Tibial artery (tissue), 4 donors: ENCODE measurements at regions not wholly inside any gene's neighbourhood (a gene's known extent, or its start where the extent isn't known, plus 50 kb on each side); places are given as distances from the start of the nearest gene placed in this dataset.
A peak's percentile ranks its signal among the peaks of the same experiment; 100 is the strongest.

ENCODE experiments used
- DNase-seq, 2 donors: peaks; one replicate each; pipeline ENCODE4 v3.0.0-alpha.2; 2019
- H3K27ac ChIP-seq, 2 donors: fragments of 200-600 bp; sonication (generic) in 1 of 2; 1 replicate in 1 of 2; 2 replicates in 1 of 2; pipeline ENCODE4 v1.5.1; 2018 to 2019; ENCODE audit warnings: mild to moderate bottlenecking in 1 of 2
- H3K27me3 ChIP-seq, 2 donors: fragments of 200-600 bp; sonication (generic) in 1 of 2; one replicate each; pipeline versions ENCODE4 v1.5.1 to v1.6.0; 2016 to 2019
- H3K36me3 ChIP-seq, 3 donors: fragments of 200-600 bp; sonication (generic) in 2 of 3; one replicate each; pipeline ENCODE4 v1.5.1; 2016 to 2019; ENCODE audit warnings: mild to moderate bottlenecking in 2 of 3
- H3K4me1 ChIP-seq, 4 donors: fragments of 200-600 bp; sonication (generic) in 2 of 4; 1 replicate in 3 of 4; 2 replicates in 1 of 4; pipeline ENCODE4 v1.5.1; 2016 to 2019
- H3K4me3 ChIP-seq, 2 donors: fragments of 200-600 bp; sonication (generic) in 1 of 2; 1 replicate in 1 of 2; 2 replicates in 1 of 2; pipeline ENCODE4 v1.5.1; 2018 to 2019; ENCODE audit warnings: mild to moderate bottlenecking in 2 of 2
- H3K9me3 ChIP-seq, 3 donors: fragments of 200-600 bp; sonication (generic) in 1 of 3; one replicate each; pipeline ENCODE4 v1.5.1; 2016 to 2019
- intact Hi-C: fragments of 100-400 bp; cut with DNase I; formaldehyde crosslinking; loops from one replicate; pipeline ENCODE4 v1.15.0; 2023; ENCODE audit warnings: low total_unique reads
- TF ChIP-seq, protein P1 (sequence below), 2 experiments: fragments of 200-600 bp in 1 of 2; fragments of 450-650 bp in 1 of 2; IDR thresholded peaks; one replicate each; pipeline ENCODE4 v1.5.1; 2017 to 2019; ENCODE audit warnings: antibody characterized with exemption in 2 of 2, mild to moderate bottlenecking in 1 of 2, moderate library complexity in 1 of 2

DNA sequence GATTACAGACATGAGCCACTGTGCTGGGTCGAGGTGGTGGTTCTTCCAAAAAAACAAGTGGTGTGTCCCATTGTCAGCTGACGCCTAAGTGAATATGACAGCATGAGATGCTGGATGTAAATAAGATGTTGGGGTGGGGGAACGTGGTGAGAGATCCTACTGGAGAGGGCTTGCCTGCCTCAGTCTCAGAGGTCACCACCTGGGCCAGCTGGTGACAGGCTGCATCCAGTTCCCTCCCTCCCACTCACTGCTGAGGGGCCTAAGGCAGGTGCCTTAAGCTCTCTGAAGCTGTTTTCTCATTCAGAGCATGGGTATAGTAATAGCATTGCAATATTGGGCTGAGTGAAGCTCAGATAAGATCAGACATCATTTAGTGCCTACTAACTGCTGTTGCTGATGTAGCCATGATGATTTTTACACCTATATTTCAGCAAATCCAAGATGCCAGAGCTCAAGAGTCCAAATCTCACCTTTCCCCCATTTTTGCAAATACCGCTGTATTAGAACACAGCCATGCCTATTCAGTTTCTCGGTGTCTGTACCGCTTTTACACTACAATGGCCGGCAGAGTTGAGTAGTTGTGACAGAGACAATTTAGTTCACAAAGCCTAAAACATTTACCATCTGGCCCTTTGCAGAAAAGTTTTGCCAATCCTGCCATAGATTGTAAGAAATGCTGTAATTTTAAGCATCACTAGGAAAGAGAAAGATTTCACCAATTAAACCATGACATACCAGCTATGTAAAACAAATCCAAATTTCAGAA is 171.3 kb downstream of the ANKRD60 start:
- Histone ChIP-seq H3K27ac (no peak overlapping the region), H3K27me3 (peaks cover 0 to 2% of the 10 kb centered on the region in 2 donors), H3K4me1 (peaks cover 0 to 9% (median 4%) of the 10 kb centered on the region in 4 donors), H3K4me3 (no peak overlapping the region), H3K36me3 (no peaks in the 10 kb centered on the region), H3K9me3 (no peaks in the 10 kb centered on the region)
- no peak for DNase-seq
- TF ChIP-seq, protein P1, sequence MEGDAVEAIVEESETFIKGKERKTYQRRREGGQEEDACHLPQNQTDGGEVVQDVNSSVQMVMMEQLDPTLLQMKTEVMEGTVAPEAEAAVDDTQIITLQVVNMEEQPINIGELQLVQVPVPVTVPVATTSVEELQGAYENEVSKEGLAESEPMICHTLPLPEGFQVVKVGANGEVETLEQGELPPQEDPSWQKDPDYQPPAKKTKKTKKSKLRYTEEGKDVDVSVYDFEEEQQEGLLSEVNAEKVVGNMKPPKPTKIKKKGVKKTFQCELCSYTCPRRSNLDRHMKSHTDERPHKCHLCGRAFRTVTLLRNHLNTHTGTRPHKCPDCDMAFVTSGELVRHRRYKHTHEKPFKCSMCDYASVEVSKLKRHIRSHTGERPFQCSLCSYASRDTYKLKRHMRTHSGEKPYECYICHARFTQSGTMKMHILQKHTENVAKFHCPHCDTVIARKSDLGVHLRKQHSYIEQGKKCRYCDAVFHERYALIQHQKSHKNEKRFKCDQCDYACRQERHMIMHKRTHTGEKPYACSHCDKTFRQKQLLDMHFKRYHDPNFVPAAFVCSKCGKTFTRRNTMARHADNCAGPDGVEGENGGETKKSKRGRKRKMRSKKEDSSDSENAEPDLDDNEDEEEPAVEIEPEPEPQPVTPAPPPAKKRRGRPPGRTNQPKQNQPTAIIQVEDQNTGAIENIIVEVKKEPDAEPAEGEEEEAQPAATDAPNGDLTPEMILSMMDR (IDR thresholded peaks at IDR 0.05), result no peak
- intact Hi-C loops, result no loop called here

DNA sequence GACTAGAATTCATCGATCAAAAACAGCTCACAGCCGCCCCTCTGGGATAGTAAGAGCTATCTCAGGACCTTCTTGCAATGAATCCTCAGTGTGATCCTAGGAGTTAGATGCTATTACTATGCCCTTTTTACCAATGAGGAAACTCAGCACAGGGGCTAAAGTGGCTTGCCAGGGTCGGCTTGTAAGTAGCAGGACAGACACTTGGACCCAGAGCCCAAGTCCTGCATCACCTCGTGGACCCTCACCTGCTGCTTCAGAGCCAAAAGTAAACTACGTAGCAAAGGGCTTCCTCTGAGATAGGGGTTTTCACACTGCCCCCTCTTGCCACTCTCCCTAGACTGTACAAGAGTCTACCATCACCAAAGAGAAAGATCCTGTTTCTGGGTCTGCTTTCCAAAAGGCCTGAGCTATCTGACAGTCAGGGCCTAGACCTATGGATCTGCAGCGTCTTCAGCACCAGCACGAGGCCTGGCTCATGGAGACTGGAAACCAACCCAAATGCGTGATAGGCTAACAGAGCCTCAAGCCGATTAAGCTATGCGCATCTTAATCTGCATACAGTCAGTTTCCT is 172.3 kb downstream of the ANKRD60 start:
- intact Hi-C loops, result no loop called here
- DNase-seq, result no peak
- H3K36me3 ChIP-seq, result no peaks in the 10 kb centered on the region
- H3K4me3 ChIP-seq, result no peak overlapping the region
- H3K9me3 ChIP-seq, result peaks cover 0 to 4% (median 0%) of the 10 kb centered on the region in 3 donors
- TF ChIP-seq, protein P1 (IDR thresholded peaks at IDR 0.05), result no peak
- peaks cover 0 to 2% of the 10 kb centered on the region in 2 donors for H3K27me3 ChIP-seq
- H3K4me1 ChIP-seq, result peaks cover 0 to 9% (median 4%) of the 10 kb centered on the region in 4 donors
- no peak overlapping the region for H3K27ac ChIP-seq

DNA sequence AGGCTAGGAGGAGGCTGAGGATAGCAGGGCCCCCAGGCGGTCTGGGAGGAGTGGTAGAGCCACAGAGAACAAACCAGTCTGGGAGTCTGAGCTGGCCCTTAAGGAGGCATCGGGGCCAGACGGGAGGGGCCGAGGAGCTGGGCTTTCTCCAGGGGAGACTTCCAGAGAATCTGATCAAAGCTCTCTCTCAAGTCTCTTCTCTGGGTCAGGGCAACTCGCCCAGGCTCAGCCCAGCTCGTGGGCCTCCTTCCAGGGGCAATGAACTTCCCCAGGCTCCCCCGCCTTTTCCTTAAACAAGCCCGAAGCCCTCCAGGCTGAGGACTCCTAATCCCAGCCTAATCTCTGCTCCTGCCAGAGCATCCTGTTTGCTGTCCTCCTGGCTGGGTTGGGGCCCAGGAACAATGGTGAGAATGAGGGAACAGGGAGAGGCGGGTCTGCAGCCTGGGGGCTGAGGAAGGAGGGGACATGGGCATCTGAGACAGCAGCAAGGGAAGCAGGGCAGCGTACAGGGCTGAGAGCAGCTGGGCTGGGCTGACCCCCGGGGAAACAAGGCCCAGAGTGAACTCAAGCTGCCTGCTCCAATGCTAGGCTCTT is 173.6 kb downstream of the ANKRD60 start:
- Histone ChIP-seq H3K9me3 (peaks cover 0 to 4% (median 0%) of the 10 kb centered on the region in 3 donors), H3K4me3 (no peak overlapping the region), H3K27ac (no peak overlapping the region), H3K4me1 (peaks cover 0 to 9% (median 4%) of the 10 kb centered on the region in 4 donors), H3K27me3 (peaks cover 0 to 2% of the 10 kb centered on the region in 2 donors), H3K36me3 (no peaks in the 10 kb centered on the region)
- intact Hi-C loops, result no loop called here
- TF ChIP-seq, protein P1 (IDR thresholded peaks at IDR 0.05), result no peak
- peak in 1 of 2 donors; percentile 72 for DNase-seq

DNA sequence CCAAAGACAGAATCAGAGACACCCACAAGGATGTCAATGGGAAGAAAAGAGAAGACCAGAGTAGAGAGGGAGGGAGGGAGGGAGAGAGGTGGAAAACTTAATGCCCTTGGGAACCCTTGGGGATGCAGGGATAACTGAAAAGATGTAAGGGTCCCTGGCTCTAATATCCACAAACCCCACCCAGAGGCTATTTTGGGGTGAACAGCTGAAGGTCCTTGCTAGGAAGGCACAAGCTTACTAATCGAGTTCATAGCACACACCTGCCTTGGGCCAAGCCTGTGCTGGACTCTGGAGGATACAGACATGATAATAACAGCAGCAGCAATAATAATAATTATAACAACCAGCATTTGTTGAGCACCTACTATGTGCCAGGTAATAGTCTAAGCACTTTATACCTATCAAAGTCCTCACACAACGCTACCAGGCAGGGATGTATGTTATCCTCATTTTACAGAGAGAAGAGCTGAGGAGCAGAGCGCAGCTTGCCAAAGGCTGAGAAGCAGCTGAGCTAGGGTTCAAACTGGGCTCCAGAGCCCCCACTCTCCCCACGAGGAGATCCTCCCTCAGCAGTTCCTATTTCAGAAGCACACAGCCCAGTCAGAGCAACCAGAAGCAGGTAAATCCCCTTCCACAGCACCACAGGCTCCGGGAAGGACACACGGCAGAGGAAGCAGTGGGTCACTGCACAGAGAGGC is 174.2 kb downstream of the ANKRD60 start:
- intact Hi-C loops, result no loop called here
- DNase-seq, result no peak
- H3K27me3 ChIP-seq, result peaks cover 0 to 2% of the 10 kb centered on the region in 2 donors
- H3K36me3 ChIP-seq, result no peaks in the 10 kb centered on the region
- TF ChIP-seq, protein P1 (IDR thresholded peaks at IDR 0.05), result no peak
- peaks cover 0 to 4% (median 0%) of the 10 kb centered on the region in 3 donors for H3K9me3 ChIP-seq
- peaks cover 0 to 9% (median 4%) of the 10 kb centered on the region in 4 donors for H3K4me1 ChIP-seq
- no peak overlapping the region for H3K27ac ChIP-seq
- no peak overlapping the region for H3K4me3 ChIP-seq

DNA sequence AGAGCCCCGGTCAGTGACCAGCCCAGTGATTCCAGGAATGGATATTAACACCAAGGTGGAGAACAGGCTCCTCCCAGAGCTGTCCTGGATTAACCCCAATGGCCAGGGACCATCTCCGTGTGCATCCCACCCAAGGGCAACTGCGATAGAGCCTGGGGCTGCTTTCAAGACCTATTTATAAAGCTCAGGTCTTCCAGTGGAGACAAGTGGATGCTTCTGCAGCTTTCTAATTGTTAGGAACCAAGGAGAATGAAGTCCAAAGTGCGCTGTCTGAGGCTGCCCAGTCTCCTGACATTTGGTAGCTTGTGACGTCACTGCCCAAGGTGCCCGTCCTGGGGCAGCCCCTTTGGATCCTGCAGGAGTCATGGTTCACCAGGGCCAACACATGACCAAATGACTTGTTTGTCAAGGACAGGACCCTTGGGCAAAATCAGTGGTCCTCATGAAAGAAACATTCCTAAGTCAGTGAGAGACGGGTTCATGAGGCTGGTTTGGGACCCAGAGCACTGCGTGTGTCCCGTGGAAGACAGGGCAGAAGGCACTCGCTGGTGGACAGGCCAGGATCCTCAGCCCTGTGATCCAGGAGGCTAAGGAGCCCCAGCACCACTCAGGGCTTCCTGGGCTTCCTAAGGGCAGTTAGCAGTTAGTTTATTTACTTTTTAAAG is 174.9 kb downstream of the ANKRD60 start:
- H3K4me3 ChIP-seq, result no peak overlapping the region
- H3K27ac ChIP-seq, result no peak overlapping the region
- TF ChIP-seq, protein P1 (IDR thresholded peaks at IDR 0.05), result no peak
- DNase-seq, result no peak
- peaks cover 0 to 4% (median 0%) of the 10 kb centered on the region in 3 donors for H3K9me3 ChIP-seq
- H3K4me1 ChIP-seq, result peaks cover 0 to 9% (median 4%) of the 10 kb centered on the region in 4 donors
- no peaks in the 10 kb centered on the region for H3K36me3 ChIP-seq
- intact Hi-C loops, result no loop called here
- peaks cover 0 to 2% of the 10 kb centered on the region in 2 donors for H3K27me3 ChIP-seq
